Nephron progenitor cell (in vitro differentiated cells): ENCODE measurements at regions not wholly inside any gene's neighbourhood (a gene's known extent, or its start where the extent isn't known, plus 50 kb on each side); places are given as distances from the start of the nearest gene placed in this dataset.

Experiments used
- DNase-seq: peaks from one replicate; pipeline ENCODE4 v3.0.0; 2021
- H3K27ac Mint-ChIP-seq: 2 replicates; pipeline ENCODE4 v1.8.0; 2021; ENCODE audit warnings: mild to moderate bottlenecking, moderate library complexity, mixed read lengths
- H3K27me3 Mint-ChIP-seq: 2 replicates; pipeline ENCODE4 v1.8.0; 2021; ENCODE audit warnings: mild to moderate bottlenecking, low read depth, mixed read lengths; ENCODE audit not compliant: poor library complexity
- H3K36me3 Mint-ChIP-seq: 2 replicates; pipeline ENCODE4 v1.8.0; 2021; ENCODE audit warnings: low read depth, mixed read lengths
- H3K4me1 Mint-ChIP-seq: 2 replicates; pipeline ENCODE4 v1.8.0; 2021; ENCODE audit warnings: mixed read lengths
- H3K4me3 Mint-ChIP-seq: 2 replicates; pipeline ENCODE4 v1.8.0; 2021; ENCODE audit warnings: mild to moderate bottlenecking, moderate library complexity, mixed read lengths
- H3K9me3 Mint-ChIP-seq: 2 replicates; pipeline ENCODE4 v1.8.0; 2021; ENCODE audit warnings: mild to moderate bottlenecking, moderate library complexity, mixed read lengths
- CTCF ChIP-seq: fragments of 200-600 bp; sonication (generic); IDR thresholded peaks from 2 replicates; pipeline ENCODE4 v1.5.0; 2021; ENCODE audit warnings: antibody characterized with exemption

DNA sequence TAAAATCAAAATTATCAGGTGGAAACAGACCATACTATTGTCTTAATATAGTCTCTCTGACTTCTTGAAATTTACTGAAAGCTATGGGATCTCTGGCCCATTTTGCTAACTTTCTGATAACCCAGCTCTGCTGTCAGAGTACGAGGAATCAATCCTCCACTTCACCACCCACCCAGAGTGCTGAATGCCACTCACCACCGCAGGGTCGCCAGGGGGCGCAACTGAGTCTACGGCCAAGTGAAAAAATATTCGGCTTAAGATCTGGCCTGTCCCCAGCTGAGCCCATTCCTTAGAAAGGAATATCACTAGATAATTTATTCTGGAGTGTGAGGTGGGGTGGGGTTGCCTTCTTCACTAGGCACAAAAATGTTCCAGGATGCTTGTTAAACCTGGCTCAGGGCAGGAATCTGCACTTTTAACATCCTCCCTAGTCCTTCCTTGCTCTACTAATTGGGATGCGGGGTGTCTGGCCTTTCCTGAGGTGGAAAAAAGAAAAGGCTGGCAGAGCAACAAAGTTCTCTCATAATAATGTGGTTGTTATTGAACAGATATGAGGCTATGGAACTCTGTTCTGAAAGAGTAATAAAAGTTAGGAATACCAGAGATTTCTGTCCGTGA lies 520.6 kb downstream of the MFSD1 start:
- Mint-ChIP-seq H3K36me3 (no peaks in the 10 kb centered on the region), H3K4me1 (no peaks in the 10 kb centered on the region), H3K27ac (no peak overlapping the region), H3K27me3 (peaks cover under 1% of the 10 kb centered on the region), H3K4me3 (no peak overlapping the region), H3K9me3 (no peaks in the 10 kb centered on the region)
- peak; percentile 70 for DNase-seq
- TF ChIP-seq CTCF: peak; percentile 82

GRCh38 chr3:159323848-159324247 lies 522.0 kb downstream of the MFSD1 start:
- H3K27ac Mint-ChIP-seq: no peak overlapping the region
- no peaks in the 10 kb centered on the region for H3K9me3 Mint-ChIP-seq
- no peaks in the 10 kb centered on the region for H3K4me1 Mint-ChIP-seq

GRCh38 chr3:159326998-159327397 lies 525.1 kb downstream of the MFSD1 start:
- no peak overlapping the region for H3K27ac Mint-ChIP-seq
- no peak for TF ChIP-seq CTCF
- H3K9me3 Mint-ChIP-seq: no peaks in the 10 kb centered on the region
- no peak for DNase-seq
- no peak overlapping the region for H3K4me3 Mint-ChIP-seq
- H3K27me3 Mint-ChIP-seq: peaks cover 4% of the 10 kb centered on the region
- no peaks in the 10 kb centered on the region for H3K36me3 Mint-ChIP-seq
- H3K4me1 Mint-ChIP-seq: no peaks in the 10 kb centered on the region

More at GRCh38 chr3:159323848-159324247, 522.0 kb downstream of the MFSD1 start:
- H3K36me3 Mint-ChIP-seq: no peaks in the 10 kb centered on the region
- peaks cover 4% of the 10 kb centered on the region for H3K27me3 Mint-ChIP-seq
- TF ChIP-seq CTCF: no peak
- DNase-seq: no peak
- H3K4me3 Mint-ChIP-seq: no peak overlapping the region

DNA sequence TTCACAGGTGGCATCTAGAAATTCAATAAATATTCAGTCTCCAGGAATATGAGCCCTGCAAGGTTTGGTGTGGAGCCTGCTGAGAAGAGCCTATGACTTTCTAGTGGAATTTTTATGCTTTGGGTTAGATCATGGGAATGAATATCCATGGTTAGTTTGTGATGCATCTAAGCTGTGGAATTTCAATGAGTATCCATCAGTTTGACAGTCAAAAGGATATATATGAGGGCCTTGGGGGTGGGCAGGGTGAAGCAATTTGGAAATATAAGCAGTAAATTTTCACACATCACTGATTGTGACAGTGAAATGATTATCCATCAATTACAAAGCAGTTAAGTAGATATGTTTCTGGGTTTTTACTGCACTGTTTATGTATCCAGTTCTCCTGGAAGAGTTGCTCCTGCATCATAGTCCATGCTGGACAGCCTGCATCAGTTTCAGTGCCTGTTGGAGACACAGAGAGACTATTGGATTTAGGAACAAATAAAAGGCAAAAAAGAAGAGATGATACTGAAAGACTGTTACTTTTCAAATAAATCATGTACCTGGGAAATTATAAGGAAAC lies 530.8 kb downstream of the MFSD1 start:
- no peak overlapping the region for H3K4me3 Mint-ChIP-seq
- no peak overlapping the region for H3K27ac Mint-ChIP-seq
- no peak for TF ChIP-seq CTCF
- peaks cover 6% of the 10 kb centered on the region for H3K27me3 Mint-ChIP-seq
- H3K36me3 Mint-ChIP-seq: no peaks in the 10 kb centered on the region
- H3K4me1 Mint-ChIP-seq: no peaks in the 10 kb centered on the region
- H3K9me3 Mint-ChIP-seq: peaks cover 14% of the 10 kb centered on the region
- no peak for DNase-seq

- Mint-ChIP-seq H3K27me3 (peaks cover 5% of the 10 kb centered on the region), H3K36me3 (peaks cover 4% of the 10 kb centered on the region), H3K4me1 (peaks cover 13% of the 10 kb centered on the region), H3K27ac (no peak overlapping the region), H3K9me3 (peaks cover 34% of the 10 kb centered on the region), H3K4me3 (no peak overlapping the region)
- no peak for TF ChIP-seq CTCF
- DNase-seq: no peak
Observed at GRCh38 chr3:159339131-159339530, 537.3 kb downstream of the MFSD1 start.
